ENCODE measurements at regions not wholly inside any gene's neighbourhood (a gene's known extent, or its start where the extent isn't known, plus 50 kb on each side); places are given as distances from the start of the nearest gene placed in this dataset.

DNA sequence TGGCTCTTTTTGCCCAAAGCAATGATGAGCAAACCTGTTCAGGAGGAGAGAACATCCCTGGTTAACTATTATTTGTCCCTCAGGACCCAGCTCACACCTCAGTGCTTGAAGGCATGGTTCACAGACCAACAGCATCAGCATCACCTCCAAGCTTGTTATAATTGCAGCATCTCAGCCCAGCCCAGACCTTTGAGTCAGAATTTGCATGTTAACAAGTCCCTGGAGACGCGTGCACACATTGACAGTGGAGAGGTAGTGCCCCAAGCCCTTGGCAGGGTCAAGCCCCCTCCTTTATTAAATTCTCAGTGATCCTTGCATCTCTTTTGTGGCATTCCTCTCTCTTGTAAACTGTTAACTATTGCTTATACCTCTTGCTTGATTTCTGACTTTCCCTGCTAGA, 488.6 kb downstream of the HAPSTR1 start:
- no peak for FAIRE-seq
- POLR2A ChIA-PET: no interaction called here
- intact Hi-C loops (cut with micrococcal nuclease): no loop called here

More for the DNA sequence above, 488.6 kb downstream of the HAPSTR1 start:
- H3K79me2 ChIP-seq (ENCODE audit: control insufficient read depth, insufficient read depth, low read length): no peaks in the 10 kb centered on the region
- H3K9me3 ChIP-seq (replicated peaks; ENCODE audit: control insufficient read depth, insufficient read depth, low read length): no peaks in the 10 kb centered on the region
- dilution Hi-C loops (cut with MboI; ENCODE audit: extremely low pct_ligation_motif_present, low sequenced_read_pairs): no loop called here
- no TSS peak for BruUV-seq (replicated peaks)
- H3K27ac ChIP-seq (ENCODE audit: insufficient read depth, low read depth, low read length): no peak overlapping the region
- no peak for DNase-seq (ENCODE audit: low read depth, low spot score)
- H2AFZ ChIP-seq (ENCODE audit: low read depth, low read length): no peak overlapping the region
- TF ChIP-seq JUN (IDR thresholded peaks at IDR 0.05; ENCODE audit: borderline replicate concordance, insufficient read depth, insufficient read length, low read depth) (no peak), POLR2AphosphoS5 (IDR thresholded peaks at IDR 0.05; ENCODE audit: insufficient read depth, low read depth, low read length) (no peak), MYC (IDR thresholded peaks at IDR 0.05; ENCODE audit: low read depth, low read length) (no peak), EZH2 (IDR thresholded peaks at IDR 0.05; ENCODE audit: borderline replicate concordance, low read depth, low read length, severe bottlenecking) (no peak), GATA2 (IDR thresholded peaks at IDR 0.05; ENCODE audit: insufficient read depth, insufficient read length, low read depth, low read length) (no peak), FOS (IDR thresholded peaks at IDR 0.05; ENCODE audit: borderline replicate concordance, insufficient read depth, low read length) (no peak), POLR2A (IDR thresholded peaks at IDR 0.05; ENCODE audit: low read depth, low read length) (no peak)
- TF ChIP-seq, protein P1, sequence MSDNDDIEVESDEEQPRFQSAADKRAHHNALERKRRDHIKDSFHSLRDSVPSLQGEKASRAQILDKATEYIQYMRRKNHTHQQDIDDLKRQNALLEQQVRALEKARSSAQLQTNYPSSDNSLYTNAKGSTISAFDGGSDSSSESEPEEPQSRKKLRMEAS (IDR thresholded peaks at IDR 0.05; ENCODE audit: insufficient read depth, insufficient read length): no peak
- TF ChIP-seq, protein P2, sequence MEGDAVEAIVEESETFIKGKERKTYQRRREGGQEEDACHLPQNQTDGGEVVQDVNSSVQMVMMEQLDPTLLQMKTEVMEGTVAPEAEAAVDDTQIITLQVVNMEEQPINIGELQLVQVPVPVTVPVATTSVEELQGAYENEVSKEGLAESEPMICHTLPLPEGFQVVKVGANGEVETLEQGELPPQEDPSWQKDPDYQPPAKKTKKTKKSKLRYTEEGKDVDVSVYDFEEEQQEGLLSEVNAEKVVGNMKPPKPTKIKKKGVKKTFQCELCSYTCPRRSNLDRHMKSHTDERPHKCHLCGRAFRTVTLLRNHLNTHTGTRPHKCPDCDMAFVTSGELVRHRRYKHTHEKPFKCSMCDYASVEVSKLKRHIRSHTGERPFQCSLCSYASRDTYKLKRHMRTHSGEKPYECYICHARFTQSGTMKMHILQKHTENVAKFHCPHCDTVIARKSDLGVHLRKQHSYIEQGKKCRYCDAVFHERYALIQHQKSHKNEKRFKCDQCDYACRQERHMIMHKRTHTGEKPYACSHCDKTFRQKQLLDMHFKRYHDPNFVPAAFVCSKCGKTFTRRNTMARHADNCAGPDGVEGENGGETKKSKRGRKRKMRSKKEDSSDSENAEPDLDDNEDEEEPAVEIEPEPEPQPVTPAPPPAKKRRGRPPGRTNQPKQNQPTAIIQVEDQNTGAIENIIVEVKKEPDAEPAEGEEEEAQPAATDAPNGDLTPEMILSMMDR (IDR thresholded peaks at IDR 0.05; ENCODE audit: extremely low read depth in 1 of 2, insufficient read depth in 1 of 2, low read depth in 1 of 2, low read length in 2 of 2): no peak
- H3K4me1 ChIP-seq (ENCODE audit: control insufficient read depth, extremely low read depth, insufficient read depth, low read length): no peaks in the 10 kb centered on the region
- H3K9me1 ChIP-seq (replicated peaks; ENCODE audit: control insufficient read depth, extremely low read depth, insufficient read depth, low read length): no peaks in the 10 kb centered on the region
- H3K4me2 ChIP-seq (ENCODE audit: insufficient read depth, low read length): no peak overlapping the region
- no peaks in the 10 kb centered on the region for H4K20me1 ChIP-seq (replicated peaks; ENCODE audit: control insufficient read depth, extremely low read depth, insufficient read depth, low read length)
- no peaks in the 10 kb centered on the region for H3K36me3 ChIP-seq (ENCODE audit: control insufficient read depth in 2 of 2, extremely low read depth in 1 of 2, insufficient read depth in 2 of 2, low read length in 2 of 2)
- no peak overlapping the region for H3K9ac ChIP-seq (replicated peaks; ENCODE audit: extremely low read depth, insufficient read depth, low read length)
- H3K4me3 ChIP-seq (replicated peaks in 1 of 3; ENCODE audit: insufficient read depth in 1 of 3, low read depth in 1 of 3, low read length in 3 of 3): no peak overlapping the region
- H3K27me3 ChIP-seq (ENCODE audit: control insufficient read depth in 2 of 2, insufficient read depth in 2 of 2, low read length in 2 of 2): no peaks in the 10 kb centered on the region
- CTCF ChIA-PET: no interaction called here
